PFSK-1 (cell line): ENCODE measurements at regions not wholly inside any gene's neighbourhood (a gene's known extent, or its start where the extent isn't known, plus 50 kb on each side); places are given as distances from the start of the nearest gene placed in this dataset.

Source experiments
- FOXP2 ChIP-seq: optimal IDR thresholded peaks from 2 replicates; pipeline ENCODE3; 2011; ENCODE audit warnings: borderline replicate concordance, control low read depth, inconsistent platforms; ENCODE audit not compliant: insufficient read depth; ENCODE audit errors: extremely low read length, extremely low read depth
- POLR2AphosphoS5 ChIP-seq: IDR thresholded peaks from 2 replicates; pipeline ENCODE4 v1.6.1; 2012; ENCODE audit warnings: low read depth, mild to moderate bottlenecking, control low read depth, low read length, moderate library complexity
- SIN3A ChIP-seq: IDR thresholded peaks from 2 replicates; pipeline ENCODE4 v1.6.1; 2012; ENCODE audit warnings: mild to moderate bottlenecking, low read length, moderate library complexity, borderline replicate concordance; ENCODE audit not compliant: insufficient read depth
- TAF1 ChIP-seq: IDR thresholded peaks from 2 replicates; pipeline ENCODE4 v1.6.1; 2012; ENCODE audit warnings: low read length, control low read depth, borderline replicate concordance; ENCODE audit not compliant: insufficient read depth
- TF ChIP-seq, protein P1 (sequence below), 2 experiments: IDR thresholded peaks; 2 replicates each; pipeline versions ENCODE4 v1.6.1 to v1.8.0; 2011 to 2012; ENCODE audit warnings: low read depth in 2 of 2, low read length in 2 of 2, control low read depth in 1 of 2, inconsistent platforms in 1 of 2, mild to moderate bottlenecking in 1 of 2, moderate library complexity in 1 of 2; ENCODE audit not compliant: insufficient read depth in 1 of 2

DNA sequence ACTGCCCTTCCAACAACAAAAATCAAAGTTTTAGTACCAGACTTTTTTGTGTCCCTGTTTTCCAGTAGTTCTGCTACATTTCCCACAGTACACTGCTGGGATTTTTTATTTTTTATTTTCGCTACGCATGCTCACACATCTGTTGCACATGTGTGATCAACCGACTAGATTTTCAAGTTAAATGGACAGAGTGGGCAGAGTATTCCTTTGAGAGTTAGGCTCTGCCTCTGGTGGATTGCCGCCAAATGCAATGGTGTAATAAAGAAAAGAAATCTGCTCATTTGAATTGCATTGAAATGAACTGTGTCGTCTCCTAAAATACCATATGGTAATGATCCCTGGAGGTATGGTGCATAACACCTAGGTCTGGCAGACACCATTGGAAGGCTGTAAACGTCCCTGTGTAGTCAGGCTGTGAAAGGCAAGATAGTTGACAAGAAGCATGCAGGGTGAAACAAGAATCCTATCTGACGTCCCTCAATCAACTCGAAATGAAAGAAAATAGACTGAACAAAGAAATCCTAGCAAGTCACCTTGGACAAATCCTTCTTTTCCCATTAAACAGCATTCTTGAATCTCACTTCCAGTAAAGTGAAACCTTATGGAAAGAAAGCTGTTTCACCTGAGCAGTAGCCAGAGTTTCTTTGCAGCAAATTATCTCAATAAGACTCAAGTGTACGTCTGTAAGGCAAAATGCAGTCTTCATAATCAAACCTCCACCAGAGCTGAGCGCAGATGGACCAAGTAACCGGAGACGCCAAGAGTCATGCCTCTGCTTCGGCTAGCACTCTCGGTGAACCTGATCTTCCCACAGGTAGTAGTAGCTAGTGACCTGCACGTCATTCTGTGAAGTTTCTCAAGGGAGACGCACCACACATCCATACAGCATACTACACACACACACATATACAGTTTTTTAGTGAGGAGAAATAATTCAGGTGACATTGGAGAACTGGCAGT lies 357.3 kb downstream of the CRPPA start:
- TF ChIP-seq POLR2AphosphoS5 (no peak), FOXP2 (no peak), TAF1 (no peak), SIN3A (no peak)
- TF ChIP-seq, protein P1, sequence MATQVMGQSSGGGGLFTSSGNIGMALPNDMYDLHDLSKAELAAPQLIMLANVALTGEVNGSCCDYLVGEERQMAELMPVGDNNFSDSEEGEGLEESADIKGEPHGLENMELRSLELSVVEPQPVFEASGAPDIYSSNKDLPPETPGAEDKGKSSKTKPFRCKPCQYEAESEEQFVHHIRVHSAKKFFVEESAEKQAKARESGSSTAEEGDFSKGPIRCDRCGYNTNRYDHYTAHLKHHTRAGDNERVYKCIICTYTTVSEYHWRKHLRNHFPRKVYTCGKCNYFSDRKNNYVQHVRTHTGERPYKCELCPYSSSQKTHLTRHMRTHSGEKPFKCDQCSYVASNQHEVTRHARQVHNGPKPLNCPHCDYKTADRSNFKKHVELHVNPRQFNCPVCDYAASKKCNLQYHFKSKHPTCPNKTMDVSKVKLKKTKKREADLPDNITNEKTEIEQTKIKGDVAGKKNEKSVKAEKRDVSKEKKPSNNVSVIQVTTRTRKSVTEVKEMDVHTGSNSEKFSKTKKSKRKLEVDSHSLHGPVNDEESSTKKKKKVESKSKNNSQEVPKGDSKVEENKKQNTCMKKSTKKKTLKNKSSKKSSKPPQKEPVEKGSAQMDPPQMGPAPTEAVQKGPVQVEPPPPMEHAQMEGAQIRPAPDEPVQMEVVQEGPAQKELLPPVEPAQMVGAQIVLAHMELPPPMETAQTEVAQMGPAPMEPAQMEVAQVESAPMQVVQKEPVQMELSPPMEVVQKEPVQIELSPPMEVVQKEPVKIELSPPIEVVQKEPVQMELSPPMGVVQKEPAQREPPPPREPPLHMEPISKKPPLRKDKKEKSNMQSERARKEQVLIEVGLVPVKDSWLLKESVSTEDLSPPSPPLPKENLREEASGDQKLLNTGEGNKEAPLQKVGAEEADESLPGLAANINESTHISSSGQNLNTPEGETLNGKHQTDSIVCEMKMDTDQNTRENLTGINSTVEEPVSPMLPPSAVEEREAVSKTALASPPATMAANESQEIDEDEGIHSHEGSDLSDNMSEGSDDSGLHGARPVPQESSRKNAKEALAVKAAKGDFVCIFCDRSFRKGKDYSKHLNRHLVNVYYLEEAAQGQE (IDR thresholded peaks at IDR 0.05; ENCODE audit: insufficient read depth in 1 of 2, low read depth in 2 of 2, low read length in 2 of 2): no peak

DNA sequence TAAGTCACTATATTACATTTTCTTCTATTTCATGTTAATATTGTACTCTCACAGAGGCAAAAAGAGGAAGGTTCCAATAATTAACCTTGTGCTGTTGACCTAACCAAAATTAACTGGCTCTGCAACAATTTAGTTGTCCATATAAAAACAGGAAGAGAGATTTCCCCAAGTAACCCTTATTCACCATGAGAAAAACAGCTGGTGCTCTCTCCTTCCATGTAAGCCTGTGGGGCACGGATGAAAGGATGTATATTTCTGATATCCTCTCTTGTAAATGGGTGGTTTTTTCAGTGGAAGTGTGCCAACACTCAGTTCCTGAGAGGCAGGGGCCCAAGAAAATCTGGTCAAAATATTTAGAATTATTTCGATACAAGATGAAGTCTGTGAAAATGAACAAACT lies 358.1 kb downstream of the CRPPA start:
- TF ChIP-seq FOXP2: no peak
- TF ChIP-seq POLR2AphosphoS5: no peak
- TF ChIP-seq, protein P1 (IDR thresholded peaks at IDR 0.05; ENCODE audit: insufficient read depth in 1 of 2, low read depth in 2 of 2, low read length in 2 of 2): no peak
- TF ChIP-seq TAF1: no peak
- TF ChIP-seq SIN3A: no peak

DNA sequence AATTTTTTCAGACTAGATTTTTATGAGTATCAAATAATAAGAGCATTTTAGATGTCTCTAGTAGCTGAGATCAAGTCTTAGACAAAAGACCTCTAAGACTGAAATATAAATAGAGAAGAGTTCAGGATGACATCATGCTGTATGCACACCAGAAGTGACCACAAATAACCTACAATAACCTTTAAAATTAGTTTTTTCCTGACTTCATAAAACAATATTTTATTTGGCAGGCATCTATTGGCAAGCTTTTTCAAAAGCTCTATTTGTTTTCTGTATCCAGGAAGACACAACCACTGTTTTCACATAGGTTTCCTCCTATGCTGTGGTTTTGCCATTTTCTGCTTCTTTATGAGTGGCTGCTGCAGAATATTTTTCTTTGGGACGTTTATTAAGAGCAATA lies 359.1 kb downstream of the CRPPA start:
- TF ChIP-seq, protein P1 (IDR thresholded peaks at IDR 0.05; ENCODE audit: insufficient read depth in 1 of 2, low read depth in 2 of 2, low read length in 2 of 2): no peak
- TF ChIP-seq POLR2AphosphoS5: no peak
- no peak for TF ChIP-seq TAF1
- no peak for TF ChIP-seq SIN3A
- no peak for TF ChIP-seq FOXP2

DNA sequence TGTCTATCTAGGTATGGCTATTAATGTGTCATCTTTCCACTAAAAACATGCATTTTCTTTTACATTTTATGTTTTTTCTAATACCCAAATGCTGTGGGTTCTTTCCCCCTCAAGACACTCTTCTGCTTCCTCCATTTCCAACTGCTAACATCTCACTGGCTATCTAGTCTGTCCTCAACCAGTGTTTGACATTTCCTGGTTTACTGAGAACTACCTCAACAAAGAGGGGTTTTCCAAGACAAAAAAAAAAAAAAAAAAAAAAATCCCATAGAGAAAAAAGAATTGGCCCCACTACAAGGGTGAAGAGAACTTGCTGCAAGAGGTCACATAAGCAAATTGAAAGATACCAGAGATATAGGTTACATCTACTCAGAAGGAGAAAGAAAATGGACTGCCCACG lies 359.7 kb downstream of the CRPPA start:
- TF ChIP-seq SIN3A (no peak), POLR2AphosphoS5 (no peak), TAF1 (no peak), FOXP2 (no peak)
- TF ChIP-seq, protein P1 (IDR thresholded peaks at IDR 0.05; ENCODE audit: insufficient read depth in 1 of 2, low read depth in 2 of 2, low read length in 2 of 2): no peak
